ENCODE measurements at regions not wholly inside any gene's neighbourhood (a gene's known extent, or its start where the extent isn't known, plus 50 kb on each side); places are given as distances from the start of the nearest gene placed in this dataset.

- Histone ChIP-seq H4K20me1 (ENCODE audit: control insufficient read depth, insufficient read depth) (no peaks in the 10 kb centered on the region), H3K36me3 (ENCODE audit: control insufficient read depth in 2 of 2, insufficient read depth in 2 of 2, low read length in 1 of 2) (no peaks in the 10 kb centered on the region), H2AFZ (ENCODE audit: control insufficient read depth, low read depth, low read length) (no peak overlapping the region), H3K4me2 (ENCODE audit: control insufficient read depth, insufficient read depth) (no peak overlapping the region), H3K27ac (ENCODE audit: control insufficient read depth, insufficient read depth) (no peak overlapping the region), H3K9me3 (replicated peaks; ENCODE audit: control insufficient read depth, insufficient read depth, low read length) (no peaks in the 10 kb centered on the region; the same call in 2 of the 3 replicates), H3K9ac (ENCODE audit: control insufficient read depth, insufficient read depth, low read length) (no peak overlapping the region), H3K4me1 (ENCODE audit: control insufficient read depth, insufficient read depth, low read length) (no peaks in the 10 kb centered on the region), H3K79me2 (ENCODE audit: control insufficient read depth, insufficient read depth, low read length) (no peaks in the 10 kb centered on the region), H3K4me3 (no peak overlapping the region), H3K27me3 (replicated peaks in 1 of 2; ENCODE audit: control insufficient read depth in 2 of 2, insufficient read depth in 2 of 2, low read length in 1 of 2) (no peaks in the 10 kb centered on the region)
- ChIA-PET SMC1A (ENCODE audit: uncharacterized antibody, unreplicated experiment) (no interaction called here), POLR2A (no interaction called here), RAD21 (ENCODE audit: unreplicated experiment) (no interaction called here), CTCF (no interaction called here)
- no peak for DNase-seq (ENCODE audit: low read depth, low spot score)
- intact Hi-C loops (cut with micrococcal nuclease; ENCODE audit: unreplicated experiment) (no loop called here), in situ Hi-C loops (cut with MboI) (no loop called here)
- no peak for FAIRE-seq
- WGBS (ENCODE audit: insufficient coverage, insufficient replicate concordance, low lambda C conversion rate, missing lambda C conversion rate) = 13% methylated on average over 11 of the region's 11 CpGs
- ATAC-seq = no peak
- TF ChIP-seq RUNX3 (IDR thresholded peaks at IDR 0.05; ENCODE audit: low read length) = no peak
- no peak for TF ChIP-seq PKNOX1 (IDR thresholded peaks at IDR 0.05)
- BruUV-seq (replicated peaks) = no TSS peak
Measured at GRCh38 chr5:2919310-2920018, 168.0 kb upstream of the IRX2 start.

GRCh38 chr5:2917524-2917923 lies 166.0 kb upstream of the IRX2 start:
- 47% methylated on average over 19 of the region's 19 CpGs for WGBS (ENCODE audit: insufficient coverage, insufficient replicate concordance, low lambda C conversion rate, missing lambda C conversion rate)
- Histone ChIP-seq H3K4me3 (no peak overlapping the region), H4K20me1 (ENCODE audit: control insufficient read depth, insufficient read depth) (no peaks in the 10 kb centered on the region), H3K9me3 (replicated peaks; ENCODE audit: control insufficient read depth, insufficient read depth, low read length) (no peaks in the 10 kb centered on the region; the same call in 2 of the 3 replicates), H3K9ac (ENCODE audit: control insufficient read depth, insufficient read depth, low read length) (no peak overlapping the region), H3K4me1 (ENCODE audit: control insufficient read depth, insufficient read depth, low read length) (no peaks in the 10 kb centered on the region), H3K79me2 (ENCODE audit: control insufficient read depth, insufficient read depth, low read length) (no peaks in the 10 kb centered on the region), H3K36me3 (ENCODE audit: control insufficient read depth in 2 of 2, insufficient read depth in 2 of 2, low read length in 1 of 2) (no peaks in the 10 kb centered on the region), H2AFZ (ENCODE audit: control insufficient read depth, low read depth, low read length) (no peak overlapping the region), H3K27me3 (replicated peaks in 1 of 2; ENCODE audit: control insufficient read depth in 2 of 2, insufficient read depth in 2 of 2, low read length in 1 of 2) (no peaks in the 10 kb centered on the region), H3K27ac (ENCODE audit: control insufficient read depth, insufficient read depth) (no peak overlapping the region), H3K4me2 (ENCODE audit: control insufficient read depth, insufficient read depth) (no peak overlapping the region)
- FAIRE-seq (no peak), ATAC-seq (no peak), DNase-seq (ENCODE audit: low read depth, low spot score) (no peak)
- in situ Hi-C loops (cut with MboI) = no loop called here
- TF ChIP-seq SREBF2 (IDR thresholded peaks at IDR 0.05; ENCODE audit: low read length) (no peak), TAF1 (IDR thresholded peaks at IDR 0.05; ENCODE audit: borderline replicate concordance, low read depth, low read length) (no peak), DPF2 (IDR thresholded peaks at IDR 0.05) (no peak), CHD1 (IDR thresholded peaks at IDR 0.05; ENCODE audit: low read depth, low read length) (no peak), IRF4 (IDR thresholded peaks at IDR 0.05; ENCODE audit: low read depth, low read length) (no peak), HCFC1 (IDR thresholded peaks at IDR 0.05; ENCODE audit: low read length) (no peak), E2F8 (IDR thresholded peaks at IDR 0.05; ENCODE audit: low read depth, partially characterized antibody) (no peak), SMAD5 (IDR thresholded peaks at IDR 0.05; ENCODE audit: low read depth) (no peak), STAT3 (IDR thresholded peaks at IDR 0.05; ENCODE audit: low read depth, low read length) (no peak), SIX5 (IDR thresholded peaks at IDR 0.05; ENCODE audit: low read depth, low read length, severe bottlenecking) (no peak)
- intact Hi-C loops (cut with micrococcal nuclease; ENCODE audit: unreplicated experiment) = no loop called here
- ChIA-PET RAD21 (ENCODE audit: unreplicated experiment) (no interaction called here), CTCF (no interaction called here), SMC1A (ENCODE audit: uncharacterized antibody, unreplicated experiment) (no interaction called here), POLR2A (no interaction called here)
- no TSS peak for BruUV-seq (replicated peaks)
